Caco-2 (cell line): ENCODE measurements at regions not wholly inside any gene's neighbourhood (a gene's known extent, or its start where the extent isn't known, plus 50 kb on each side); places are given as distances from the start of the nearest gene placed in this dataset.

ENCODE experiments used
- BruUV-seq: library from RNA; stranded (reverse); fragments of 400-500 nt; replicated peaks from 2 replicates; lab custom pipeline; 2021; lab: Mats Ljungman, UMichigan
- CTCF ChIA-PET: fragments of 300-600 bp; sonication (Branson Sonifier 250); formaldehyde crosslinking; loops from one replicate; lab custom pipeline; 2022; ENCODE audit warnings: antibody characterized with exemption; lab: Charles Lee
- POLR2A ChIA-PET: fragments of 300-600 bp; sonication (Branson Sonifier 250); formaldehyde crosslinking; loops from one replicate; lab custom pipeline; 2022; ENCODE audit warnings: antibody characterized with exemption; lab: Charles Lee
- DNase-seq, 2 experiments: peaks; one replicate each; pipeline versions ENCODE4 v3.0.0 to v3.0.0-alpha.2; 2020 to 2022
- H3K27me3 ChIP-seq: replicated peaks from 2 replicates; pipeline ENCODE4 v1.6.0; 2011; ENCODE audit warnings: low read length; ENCODE audit not compliant: control insufficient read depth, insufficient read depth
- H3K36me3 ChIP-seq: 2 replicates; pipeline ENCODE4 v1.5.1; 2011; ENCODE audit warnings: low read length; ENCODE audit not compliant: control insufficient read depth, insufficient read depth
- H3K4me1 ChIP-seq: fragments of 250-450 bp; sonication (Bioruptor Pico); 2 replicates; pipeline ENCODE4 v1.5.1; 2020; ENCODE audit warnings: mild to moderate bottlenecking
- H3K4me3 ChIP-seq: 2 replicates; pipeline ENCODE4 v1.5.1; 2011; ENCODE audit warnings: low read depth, mild to moderate bottlenecking, control low read depth, low read length
- H3K9me3 ChIP-seq: fragments of 250-450 bp; sonication (Bioruptor Pico); 2 replicates; pipeline ENCODE4 v1.5.1; 2020; ENCODE audit warnings: mild to moderate bottlenecking, moderate library complexity
- H3K27ac Mint-ChIP-seq: one replicate; pipeline ENCODE4 v1.8.0; 2022; ENCODE audit warnings: mixed read lengths; ENCODE audit not compliant: unreplicated experiment
- H3K27me3 Mint-ChIP-seq: one replicate; pipeline ENCODE4 v1.8.0; 2022; ENCODE audit warnings: mixed read lengths; ENCODE audit not compliant: insufficient read depth, unreplicated experiment
- H3K36me3 Mint-ChIP-seq: one replicate; pipeline ENCODE4 v1.8.0; 2022; ENCODE audit warnings: mild to moderate bottlenecking, mixed read lengths; ENCODE audit not compliant: insufficient read depth, unreplicated experiment
- H3K4me1 Mint-ChIP-seq: one replicate; pipeline ENCODE4 v1.8.0; 2022; ENCODE audit warnings: low read depth, mixed read lengths; ENCODE audit not compliant: unreplicated experiment
- H3K4me3 Mint-ChIP-seq: one replicate; pipeline ENCODE4 v1.8.0; 2022; ENCODE audit warnings: mild to moderate bottlenecking, moderate library complexity, mixed read lengths; ENCODE audit not compliant: unreplicated experiment
- H3K9me3 Mint-ChIP-seq: one replicate; pipeline ENCODE4 v1.8.0; 2022; ENCODE audit warnings: mixed read lengths; ENCODE audit not compliant: unreplicated experiment
- intact Hi-C: fragments of 100-400 bp; cut with micrococcal nuclease; formaldehyde crosslinking; loops from one replicate; pipeline ENCODE4 v1.10.0; 2022; ENCODE audit not compliant: unreplicated experiment
- TF ChIP-seq, protein P1 (sequence below), 2 experiments: fragments of 200-600 bp in 1 of 2; IDR thresholded peaks; 1 replicate in 1 of 2; 2 replicates in 1 of 2; pipeline versions ENCODE4 v1.5.1 to v1.8.0; 2011 to 2022; ENCODE audit warnings: antibody characterized with exemption in 1 of 2, control low read depth in 1 of 2, inconsistent platforms in 1 of 2, low read depth in 1 of 2, low read length in 1 of 2, mild to moderate bottlenecking in 1 of 2, moderate library complexity in 1 of 2; ENCODE audit not compliant: insufficient read depth in 1 of 2, severe bottlenecking in 1 of 2, unreplicated experiment in 1 of 2

DNA sequence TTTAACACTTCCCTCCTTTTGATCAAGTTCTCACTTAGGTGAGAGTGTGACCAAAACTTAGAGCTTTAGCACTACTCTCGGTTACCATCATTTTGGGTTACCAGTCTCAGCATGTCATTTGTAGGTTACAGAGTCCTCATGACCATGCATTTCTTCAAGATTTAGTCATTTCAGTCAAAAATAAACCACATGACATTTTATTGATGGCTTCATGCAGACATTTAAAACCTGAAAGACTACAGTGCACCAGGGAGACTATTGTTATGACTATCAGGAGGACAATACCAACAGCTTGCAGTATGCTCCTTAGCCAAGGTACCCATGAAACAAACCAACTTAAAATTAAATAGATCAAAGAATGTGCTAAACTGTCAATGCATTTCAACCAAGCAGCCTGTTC, 498.1 kb upstream of the FSTL5 start:
- no peaks in the 10 kb centered on the region for H3K4me1 ChIP-seq
- no peak overlapping the region for H3K4me3 ChIP-seq
- H3K27me3 ChIP-seq, result no peaks in the 10 kb centered on the region
- Mint-ChIP-seq H3K4me1 (no peaks in the 10 kb centered on the region), H3K4me3 (no peak overlapping the region), H3K36me3 (no peaks in the 10 kb centered on the region), H3K27ac (no peak overlapping the region), H3K27me3 (no peaks in the 10 kb centered on the region), H3K9me3 (peaks cover 16% of the 10 kb centered on the region)
- intact Hi-C loops, result no loop called here
- POLR2A ChIA-PET, result no interaction called here
- TF ChIP-seq, protein P1, sequence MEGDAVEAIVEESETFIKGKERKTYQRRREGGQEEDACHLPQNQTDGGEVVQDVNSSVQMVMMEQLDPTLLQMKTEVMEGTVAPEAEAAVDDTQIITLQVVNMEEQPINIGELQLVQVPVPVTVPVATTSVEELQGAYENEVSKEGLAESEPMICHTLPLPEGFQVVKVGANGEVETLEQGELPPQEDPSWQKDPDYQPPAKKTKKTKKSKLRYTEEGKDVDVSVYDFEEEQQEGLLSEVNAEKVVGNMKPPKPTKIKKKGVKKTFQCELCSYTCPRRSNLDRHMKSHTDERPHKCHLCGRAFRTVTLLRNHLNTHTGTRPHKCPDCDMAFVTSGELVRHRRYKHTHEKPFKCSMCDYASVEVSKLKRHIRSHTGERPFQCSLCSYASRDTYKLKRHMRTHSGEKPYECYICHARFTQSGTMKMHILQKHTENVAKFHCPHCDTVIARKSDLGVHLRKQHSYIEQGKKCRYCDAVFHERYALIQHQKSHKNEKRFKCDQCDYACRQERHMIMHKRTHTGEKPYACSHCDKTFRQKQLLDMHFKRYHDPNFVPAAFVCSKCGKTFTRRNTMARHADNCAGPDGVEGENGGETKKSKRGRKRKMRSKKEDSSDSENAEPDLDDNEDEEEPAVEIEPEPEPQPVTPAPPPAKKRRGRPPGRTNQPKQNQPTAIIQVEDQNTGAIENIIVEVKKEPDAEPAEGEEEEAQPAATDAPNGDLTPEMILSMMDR (IDR thresholded peaks at IDR 0.05; ENCODE audit: insufficient read depth in 1 of 2, low read depth in 1 of 2, low read length in 1 of 2, severe bottlenecking in 1 of 2, unreplicated experiment in 1 of 2), result no peak
- H3K9me3 ChIP-seq, result no peaks in the 10 kb centered on the region
- no peak for DNase-seq
- H3K36me3 ChIP-seq, result no peaks in the 10 kb centered on the region
- CTCF ChIA-PET, result no interaction called here
- BruUV-seq, result no TSS peak

DNA sequence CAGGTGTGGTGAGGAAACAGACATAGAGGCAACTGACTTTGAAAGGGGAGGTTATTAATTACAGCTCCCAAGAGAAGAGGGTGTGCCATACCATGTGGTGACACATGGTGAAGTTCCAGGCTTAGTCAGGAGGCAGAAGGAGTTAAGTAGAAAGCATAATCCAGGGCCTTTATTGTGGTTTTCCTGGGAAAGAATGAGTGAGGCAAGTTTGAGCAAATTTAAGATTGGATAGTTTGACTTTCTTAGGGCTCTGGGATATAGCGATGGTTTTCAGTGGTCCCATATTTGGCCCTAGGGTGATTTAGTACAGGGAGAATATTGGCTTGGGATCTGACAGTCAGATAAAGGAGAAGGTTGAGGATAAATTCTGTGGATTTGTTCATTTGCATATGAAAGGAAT, 495.9 kb upstream of the FSTL5 start:
- H3K9me3 ChIP-seq, result no peaks in the 10 kb centered on the region
- H3K27me3 Mint-ChIP-seq, result no peaks in the 10 kb centered on the region
- H3K4me1 Mint-ChIP-seq, result no peaks in the 10 kb centered on the region
- no peak overlapping the region for H3K4me3 ChIP-seq
- no peaks in the 10 kb centered on the region for H3K4me1 ChIP-seq
- ChIA-PET POLR2A (no interaction called here), CTCF (no interaction called here)
- no peaks in the 10 kb centered on the region for H3K9me3 Mint-ChIP-seq
- no peak overlapping the region for H3K27ac Mint-ChIP-seq
- DNase-seq, result no peak
- intact Hi-C loops, result no loop called here
- H3K36me3 Mint-ChIP-seq, result no peaks in the 10 kb centered on the region
- no peaks in the 10 kb centered on the region for H3K36me3 ChIP-seq
- no peak overlapping the region for H3K4me3 Mint-ChIP-seq
- TF ChIP-seq, protein P1 (IDR thresholded peaks at IDR 0.05; ENCODE audit: insufficient read depth in 1 of 2, low read depth in 1 of 2, low read length in 1 of 2, severe bottlenecking in 1 of 2, unreplicated experiment in 1 of 2), result no peak
- no peaks in the 10 kb centered on the region for H3K27me3 ChIP-seq
- BruUV-seq, result no TSS peak

DNA sequence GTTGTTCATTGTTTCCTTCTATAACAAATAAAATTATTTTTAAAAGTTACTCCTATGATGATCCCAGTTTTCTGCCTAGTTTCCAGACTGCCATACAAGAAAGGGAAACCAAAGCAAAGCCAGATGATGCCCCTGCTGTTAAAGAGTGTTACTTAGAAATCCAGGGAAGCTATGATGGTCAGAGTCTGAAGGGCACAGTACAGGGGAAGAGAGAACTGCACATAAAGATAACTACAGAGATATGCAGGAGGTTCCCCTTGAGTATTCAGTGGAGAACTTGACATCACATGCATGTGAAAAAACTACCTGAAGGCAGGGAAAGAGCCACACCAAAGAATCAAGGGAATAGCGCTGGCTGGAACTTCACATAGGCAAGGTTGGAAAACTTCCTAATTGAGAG, 494.2 kb upstream of the FSTL5 start:
- intact Hi-C loops, result no loop called here
- Mint-ChIP-seq H3K9me3 (no peaks in the 10 kb centered on the region), H3K4me3 (no peak overlapping the region), H3K36me3 (no peaks in the 10 kb centered on the region), H3K27ac (no peak overlapping the region), H3K4me1 (no peaks in the 10 kb centered on the region), H3K27me3 (no peaks in the 10 kb centered on the region)
- TF ChIP-seq, protein P1 (IDR thresholded peaks at IDR 0.05; ENCODE audit: insufficient read depth in 1 of 2, low read depth in 1 of 2, low read length in 1 of 2, severe bottlenecking in 1 of 2, unreplicated experiment in 1 of 2), result no peak
- H3K4me3 ChIP-seq, result no peak overlapping the region
- DNase-seq, result no peak
- ChIA-PET CTCF (no interaction called here), POLR2A (no interaction called here)
- H3K36me3 ChIP-seq, result no peaks in the 10 kb centered on the region
- H3K9me3 ChIP-seq, result no peaks in the 10 kb centered on the region
- no TSS peak for BruUV-seq
- no peaks in the 10 kb centered on the region for H3K27me3 ChIP-seq
- H3K4me1 ChIP-seq, result no peaks in the 10 kb centered on the region
